HL-60 (cell line): ENCODE measurements at regions not wholly inside any gene's neighbourhood (a gene's known extent, or its start where the extent isn't known, plus 50 kb on each side); places are given as distances from the start of the nearest gene placed in this dataset.

Experiments used
- DNase-seq, 2 experiments: peaks; one replicate each; pipeline ENCODE4 v3.0.0-alpha.2; 2010 to 2020; ENCODE audit warnings: low read depth in 1 of 2, low spot score in 1 of 2
- H3K27ac ChIP-seq: fragments of 250-450 bp; sonication (Bioruptor Pico); replicated peaks from 2 replicates; pipeline ENCODE4 v1.5.1; 2020; ENCODE audit warnings: mild to moderate bottlenecking, moderate library complexity
- H3K27me3 ChIP-seq: fragments of 250-450 bp; sonication (Bioruptor Pico); 2 replicates; pipeline ENCODE4 v1.5.1; 2021; ENCODE audit warnings: mild to moderate bottlenecking, moderate library complexity; ENCODE audit not compliant: insufficient read depth, poor library complexity, severe bottlenecking
- H3K4me3 ChIP-seq: replicated peaks from 2 replicates; pipeline ENCODE4 v1.5.1; 2011; ENCODE audit warnings: mild to moderate bottlenecking, control low read depth, low read length; ENCODE audit not compliant: insufficient read depth
- CTCF ChIP-seq: IDR thresholded peaks from one replicate; pipeline ENCODE4 v1.5.1; 2011; ENCODE audit warnings: low read length, control low read depth, inconsistent platforms; ENCODE audit not compliant: insufficient read depth
- GABPA ChIP-seq: IDR thresholded peaks from 2 replicates; pipeline ENCODE4 v1.6.1; 2012; ENCODE audit warnings: low read depth
- POLR2AphosphoS5 ChIP-seq: IDR thresholded peaks from 2 replicates; pipeline ENCODE4 v1.6.1; 2012; ENCODE audit warnings: low read depth
- REST ChIP-seq: IDR thresholded peaks from 2 replicates; pipeline ENCODE4 v1.6.1; 2012; ENCODE audit warnings: low read depth; ENCODE audit not compliant: insufficient replicate concordance
- SPI1 ChIP-seq: IDR thresholded peaks from 2 replicates; pipeline ENCODE4 v1.6.1; 2012; ENCODE audit warnings: low read depth, mild to moderate bottlenecking, borderline replicate concordance

GRCh38 chr9:1722404-1722803, 292.7 kb upstream of the SMARCA2 start:
- peaks cover 5% of the 10 kb centered on the region for H3K27me3 ChIP-seq
- H3K4me3 ChIP-seq: no peak overlapping the region
- TF ChIP-seq GABPA (no peak), REST (no peak), CTCF (no peak), POLR2AphosphoS5 (no peak), SPI1 (no peak)
- no peak for DNase-seq
- H3K27ac ChIP-seq: no peak overlapping the region

GRCh38 chr9:1723522-1724015, 291.6 kb upstream of the SMARCA2 start:
- Histone ChIP-seq H3K27me3 (peaks cover 5% of the 10 kb centered on the region), H3K4me3 (no peak overlapping the region), H3K27ac (no peak overlapping the region)
- no peak for TF ChIP-seq GABPA
- TF ChIP-seq REST: no peak
- no peak for TF ChIP-seq POLR2AphosphoS5
- no peak for TF ChIP-seq SPI1
- TF ChIP-seq CTCF: no peak
- no peak for DNase-seq

DNA sequence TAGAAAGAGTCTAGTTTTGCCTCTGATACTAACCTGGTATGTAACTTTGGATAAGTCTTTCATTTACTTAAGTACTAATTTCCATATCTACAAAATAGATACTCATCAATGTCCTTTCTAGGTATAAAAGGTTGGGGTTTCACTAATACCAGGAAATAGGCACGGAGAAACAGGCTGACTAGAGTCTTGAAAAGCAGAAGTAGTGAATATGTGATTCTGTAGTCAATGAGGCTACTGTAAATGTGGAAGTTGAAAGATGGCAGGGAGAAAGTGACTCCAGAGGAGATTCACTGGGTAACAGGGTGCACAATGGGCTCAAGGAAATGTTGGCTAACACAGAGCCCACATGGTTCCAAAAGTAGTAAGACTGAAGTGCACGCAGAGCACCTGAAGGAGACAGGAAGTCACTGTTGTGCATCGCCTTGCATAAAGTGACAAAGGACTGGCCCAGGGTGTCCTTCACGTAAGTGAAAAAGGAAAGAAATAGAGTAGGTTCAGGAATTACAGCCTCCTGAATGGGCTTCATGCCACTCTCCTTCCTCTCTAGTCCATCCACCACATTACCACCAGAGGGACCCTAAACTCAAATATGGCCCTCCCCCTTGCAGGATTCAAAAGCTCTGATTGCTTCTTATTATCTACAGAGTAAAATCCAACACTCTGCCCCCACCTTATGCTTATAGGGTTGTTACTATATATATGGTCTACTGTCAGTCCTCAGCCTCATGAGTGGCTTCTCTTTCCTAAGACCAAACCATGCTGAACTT, 288.0 kb upstream of the SMARCA2 start:
- TF ChIP-seq REST (no peak), SPI1 (no peak; the same call in 1 of the 2 replicates), POLR2AphosphoS5 (no peak), CTCF (no peak), GABPA (no peak)
- H3K27ac ChIP-seq: no peak overlapping the region
- DNase-seq: no peak

More for the DNA sequence above, 288.0 kb upstream of the SMARCA2 start:
- Histone ChIP-seq H3K27me3 (peaks cover 3% of the 10 kb centered on the region), H3K4me3 (no peak overlapping the region)
